ENCODE measurements at regions not wholly inside any gene's neighbourhood (a gene's known extent, or its start where the extent isn't known, plus 50 kb on each side); places are given as distances from the start of the nearest gene placed in this dataset.

- no peak for TF ChIP-seq CTCF (IDR thresholded peaks at IDR 0.05; ENCODE audit: borderline replicate concordance, extremely low read depth, low read length, poor library complexity, severe bottlenecking)
- no peak for TF ChIP-seq EZH2 (IDR thresholded peaks at IDR 0.05; ENCODE audit: borderline replicate concordance, low read depth, low read length, severe bottlenecking)
Measured at GRCh38 chr3:11724615-11725339, 81.1 kb upstream of the VGLL4 start.
